ENCODE measurements at regions not wholly inside any gene's neighbourhood (a gene's known extent, or its start where the extent isn't known, plus 50 kb on each side); places are given as distances from the start of the nearest gene placed in this dataset.

DNA sequence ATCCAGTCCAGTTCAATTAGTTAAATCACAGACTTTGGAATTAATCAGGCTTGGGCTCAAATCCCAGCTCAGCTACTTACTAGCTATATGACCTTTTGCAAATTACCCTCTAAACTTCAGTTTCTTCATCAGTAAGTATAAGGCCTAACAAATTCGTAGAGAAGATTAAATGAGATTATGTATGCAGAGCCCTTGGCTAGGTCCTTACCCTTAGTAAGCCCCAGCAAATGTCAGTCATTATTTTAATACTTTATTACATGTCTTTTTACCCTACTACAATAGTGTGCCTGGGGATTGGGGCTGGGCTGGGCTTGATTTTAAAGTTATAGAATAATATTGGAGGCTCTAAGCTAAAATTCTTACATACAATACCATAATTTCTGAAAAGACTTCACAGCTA lies 326.1 kb upstream of the PREP start:
- TF ChIP-seq EZH2 (IDR thresholded peaks at IDR 0.05; ENCODE audit: borderline replicate concordance, insufficient read depth, low read depth, low read length, poor library complexity, severe bottlenecking), result no peak
- TF ChIP-seq, protein P1, sequence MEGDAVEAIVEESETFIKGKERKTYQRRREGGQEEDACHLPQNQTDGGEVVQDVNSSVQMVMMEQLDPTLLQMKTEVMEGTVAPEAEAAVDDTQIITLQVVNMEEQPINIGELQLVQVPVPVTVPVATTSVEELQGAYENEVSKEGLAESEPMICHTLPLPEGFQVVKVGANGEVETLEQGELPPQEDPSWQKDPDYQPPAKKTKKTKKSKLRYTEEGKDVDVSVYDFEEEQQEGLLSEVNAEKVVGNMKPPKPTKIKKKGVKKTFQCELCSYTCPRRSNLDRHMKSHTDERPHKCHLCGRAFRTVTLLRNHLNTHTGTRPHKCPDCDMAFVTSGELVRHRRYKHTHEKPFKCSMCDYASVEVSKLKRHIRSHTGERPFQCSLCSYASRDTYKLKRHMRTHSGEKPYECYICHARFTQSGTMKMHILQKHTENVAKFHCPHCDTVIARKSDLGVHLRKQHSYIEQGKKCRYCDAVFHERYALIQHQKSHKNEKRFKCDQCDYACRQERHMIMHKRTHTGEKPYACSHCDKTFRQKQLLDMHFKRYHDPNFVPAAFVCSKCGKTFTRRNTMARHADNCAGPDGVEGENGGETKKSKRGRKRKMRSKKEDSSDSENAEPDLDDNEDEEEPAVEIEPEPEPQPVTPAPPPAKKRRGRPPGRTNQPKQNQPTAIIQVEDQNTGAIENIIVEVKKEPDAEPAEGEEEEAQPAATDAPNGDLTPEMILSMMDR (IDR thresholded peaks at IDR 0.05), result no peak
